DOHH2 (cell line): ENCODE measurements at regions not wholly inside any gene's neighbourhood (a gene's known extent, or its start where the extent isn't known, plus 50 kb on each side); places are given as distances from the start of the nearest gene placed in this dataset.

Experiments
- H3F3A ChIP-seq: fragments of 200-600 bp; sonication (generic), shearing (Covaris generic); 2 replicates; pipeline ENCODE4 v1.6.0; 2016; ENCODE audit warnings: antibody characterized with exemption, mild to moderate bottlenecking; ENCODE audit not compliant: control insufficient read depth, insufficient read depth
- H3K27ac ChIP-seq: fragments of 200-600 bp; sonication (generic); 2 replicates; pipeline ENCODE4 v1.5.1; 2014; ENCODE audit warnings: low read depth, mild to moderate bottlenecking, low read length, moderate library complexity
- H3K27me3 ChIP-seq: fragments of 200-600 bp; sonication (generic); 2 replicates; pipeline ENCODE4 v1.6.1; 2014; ENCODE audit warnings: mild to moderate bottlenecking, low read length, mixed read lengths; ENCODE audit not compliant: control insufficient read depth
- H3K36me3 ChIP-seq: fragments of 200-600 bp; sonication (generic); 2 replicates; pipeline ENCODE4 v1.6.1; 2014; ENCODE audit warnings: mild to moderate bottlenecking, low read length, moderate library complexity, mixed read lengths; ENCODE audit not compliant: control insufficient read depth
- H3K4me1 ChIP-seq: fragments of 200-600 bp; sonication (generic); 2 replicates; pipeline ENCODE4 v1.6.1; 2014; ENCODE audit warnings: mild to moderate bottlenecking, low read length, mixed read lengths; ENCODE audit not compliant: control insufficient read depth
- H3K4me2 ChIP-seq: fragments of 200-600 bp; sonication (generic); 2 replicates; pipeline ENCODE4 v1.6.0; 2014; ENCODE audit warnings: mild to moderate bottlenecking, low read length, moderate library complexity
- H3K4me3 ChIP-seq: fragments of 200-600 bp; sonication (generic); 2 replicates; pipeline ENCODE4 v1.5.1; 2014; ENCODE audit warnings: mild to moderate bottlenecking, low read length, mixed read lengths
- H3K79me2 ChIP-seq: fragments of 200-600 bp; sonication (generic); 2 replicates; pipeline ENCODE4 v1.6.1; 2014; ENCODE audit warnings: mild to moderate bottlenecking, low read length, mixed read lengths; ENCODE audit not compliant: control insufficient read depth
- H3K9me2 ChIP-seq: fragments of 200-600 bp; sonication (generic); replicated peaks from 2 replicates; pipeline ENCODE4 v1.6.1; 2014; ENCODE audit warnings: mild to moderate bottlenecking, low read length, mixed read lengths; ENCODE audit not compliant: control insufficient read depth
- H3K9me3 ChIP-seq: fragments of 200-600 bp; sonication (generic); 2 replicates; pipeline ENCODE4 v1.6.1; 2014; ENCODE audit warnings: antibody characterized with exemption, low read length, mixed read lengths; ENCODE audit not compliant: control insufficient read depth, insufficient read depth
- H4K20me1 ChIP-seq: fragments of 200-600 bp; sonication (generic); 2 replicates; pipeline ENCODE4 v1.6.0; 2014; ENCODE audit warnings: low read depth, mild to moderate bottlenecking, antibody characterized with exemption, low read length, moderate library complexity; ENCODE audit not compliant: control insufficient read depth, insufficient read depth
- EZH2phosphoT487 ChIP-seq: fragments of 200-600 bp; sonication (generic); IDR thresholded peaks from 2 replicates; pipeline ENCODE4 v1.6.1; 2017; ENCODE audit warnings: borderline replicate concordance, mild to moderate bottlenecking, antibody characterized with exemption, low read length, moderate library complexity, mixed read lengths
- TF ChIP-seq, protein P1 (sequence below): fragments of 200-600 bp; sonication (generic); IDR thresholded peaks from one replicate; pipeline ENCODE4 v1.5.1; 2014; ENCODE audit warnings: antibody characterized with exemption, mild to moderate bottlenecking, low read depth, low read length; ENCODE audit not compliant: poor library complexity, severe bottlenecking

DNA sequence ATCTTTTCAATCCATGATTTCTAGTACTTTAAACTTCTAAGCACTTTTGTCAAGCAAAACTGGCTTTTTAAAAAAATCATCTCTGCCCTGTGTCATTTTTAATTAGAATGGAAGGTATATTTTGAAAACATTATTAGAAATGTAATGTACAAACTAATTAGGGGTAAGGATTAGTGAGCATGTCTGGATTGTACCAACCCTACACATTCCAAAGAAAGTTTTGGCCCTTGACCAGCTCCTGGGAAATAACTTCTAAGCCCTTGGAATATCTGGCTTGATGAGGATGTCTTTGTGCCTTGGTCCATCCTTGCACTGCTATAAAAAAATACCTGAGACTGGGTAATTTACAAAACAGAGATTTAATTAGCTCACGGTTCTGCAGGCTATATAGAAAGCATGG, 876.5 kb downstream of the RAPGEF2 start:
- Histone ChIP-seq H3F3A (no peaks in the 10 kb centered on the region), H3K9me2 (no peaks in the 10 kb centered on the region), H3K27ac (no peak overlapping the region), H3K27me3 (no peaks in the 10 kb centered on the region), H3K36me3 (no peaks in the 10 kb centered on the region), H3K79me2 (no peaks in the 10 kb centered on the region), H3K4me1 (no peaks in the 10 kb centered on the region), H3K4me2 (no peak overlapping the region), H3K4me3 (no peak overlapping the region), H3K9me3 (no peaks in the 10 kb centered on the region), H4K20me1 (no peaks in the 10 kb centered on the region)
- TF ChIP-seq EZH2phosphoT487 = no peak
- TF ChIP-seq, protein P1, sequence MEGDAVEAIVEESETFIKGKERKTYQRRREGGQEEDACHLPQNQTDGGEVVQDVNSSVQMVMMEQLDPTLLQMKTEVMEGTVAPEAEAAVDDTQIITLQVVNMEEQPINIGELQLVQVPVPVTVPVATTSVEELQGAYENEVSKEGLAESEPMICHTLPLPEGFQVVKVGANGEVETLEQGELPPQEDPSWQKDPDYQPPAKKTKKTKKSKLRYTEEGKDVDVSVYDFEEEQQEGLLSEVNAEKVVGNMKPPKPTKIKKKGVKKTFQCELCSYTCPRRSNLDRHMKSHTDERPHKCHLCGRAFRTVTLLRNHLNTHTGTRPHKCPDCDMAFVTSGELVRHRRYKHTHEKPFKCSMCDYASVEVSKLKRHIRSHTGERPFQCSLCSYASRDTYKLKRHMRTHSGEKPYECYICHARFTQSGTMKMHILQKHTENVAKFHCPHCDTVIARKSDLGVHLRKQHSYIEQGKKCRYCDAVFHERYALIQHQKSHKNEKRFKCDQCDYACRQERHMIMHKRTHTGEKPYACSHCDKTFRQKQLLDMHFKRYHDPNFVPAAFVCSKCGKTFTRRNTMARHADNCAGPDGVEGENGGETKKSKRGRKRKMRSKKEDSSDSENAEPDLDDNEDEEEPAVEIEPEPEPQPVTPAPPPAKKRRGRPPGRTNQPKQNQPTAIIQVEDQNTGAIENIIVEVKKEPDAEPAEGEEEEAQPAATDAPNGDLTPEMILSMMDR = no peak

DNA sequence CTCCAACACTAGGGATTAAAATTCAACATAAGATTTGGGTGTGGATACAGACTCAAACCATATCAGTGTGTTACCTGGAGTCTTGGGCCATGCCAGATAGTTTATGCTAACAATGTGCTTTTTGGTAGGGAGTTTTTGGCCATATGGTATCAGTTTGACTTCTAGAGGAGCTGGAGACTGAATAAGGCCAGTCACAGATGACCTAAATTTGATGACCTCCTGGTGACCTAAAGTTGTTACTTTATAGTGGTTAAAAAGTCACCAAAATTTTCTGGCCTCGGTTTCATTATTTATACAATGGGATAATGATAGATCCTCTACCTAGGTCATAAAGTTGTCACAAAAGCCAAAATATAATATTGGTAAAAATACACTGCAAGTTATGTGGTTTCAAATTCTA, 877.1 kb downstream of the RAPGEF2 start:
- Histone ChIP-seq H3K27me3 (no peaks in the 10 kb centered on the region), H3K9me2 (no peaks in the 10 kb centered on the region), H4K20me1 (no peaks in the 10 kb centered on the region), H3K4me3 (no peak overlapping the region), H3F3A (no peaks in the 10 kb centered on the region), H3K79me2 (no peaks in the 10 kb centered on the region), H3K27ac (no peak overlapping the region), H3K36me3 (no peaks in the 10 kb centered on the region), H3K4me1 (no peaks in the 10 kb centered on the region), H3K4me2 (no peak overlapping the region), H3K9me3 (no peaks in the 10 kb centered on the region)
- TF ChIP-seq EZH2phosphoT487 = no peak
- TF ChIP-seq, protein P1 = no peak

DNA sequence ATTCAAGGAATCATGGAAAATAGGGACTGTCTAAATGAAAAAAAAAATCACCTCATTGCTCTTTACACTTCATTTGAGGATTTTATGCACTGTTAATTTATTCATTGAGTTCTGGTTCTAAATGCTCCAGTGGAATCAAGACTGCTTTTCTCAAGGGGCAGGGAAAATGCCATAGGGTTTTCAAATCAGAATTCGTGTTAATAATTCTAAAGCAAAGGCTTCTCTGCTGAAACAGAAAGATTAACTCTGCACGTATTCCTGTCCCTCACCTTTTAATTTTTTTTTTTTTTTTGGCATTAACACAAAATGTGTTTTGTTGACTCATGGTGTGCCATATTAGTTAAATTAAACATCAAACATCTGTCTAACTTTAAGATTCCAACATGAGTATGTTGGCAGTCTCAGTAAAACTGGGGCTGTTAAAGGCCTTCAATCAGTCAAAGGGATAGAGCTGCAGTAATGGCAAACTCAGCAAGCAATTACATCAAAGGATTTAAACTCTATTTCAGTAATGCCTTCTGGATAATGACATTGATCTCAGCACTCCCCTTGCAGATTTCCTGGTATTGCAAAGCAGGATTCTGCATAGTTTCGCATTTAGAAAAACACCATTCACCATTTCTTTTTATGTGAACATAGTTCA, 878.1 kb downstream of the RAPGEF2 start:
- Histone ChIP-seq H4K20me1 (no peaks in the 10 kb centered on the region), H3K9me2 (no peaks in the 10 kb centered on the region), H3K4me3 (no peak overlapping the region), H3K79me2 (no peaks in the 10 kb centered on the region), H3F3A (no peaks in the 10 kb centered on the region), H3K27me3 (no peaks in the 10 kb centered on the region), H3K4me2 (no peak overlapping the region), H3K4me1 (no peaks in the 10 kb centered on the region), H3K36me3 (no peaks in the 10 kb centered on the region), H3K9me3 (no peaks in the 10 kb centered on the region), H3K27ac (no peak overlapping the region)
- TF ChIP-seq, protein P1 = no peak
- TF ChIP-seq EZH2phosphoT487 = no peak
